ENCODE measurements at regions not wholly inside any gene's neighbourhood (a gene's known extent, or its start where the extent isn't known, plus 50 kb on each side); places are given as distances from the start of the nearest gene placed in this dataset.

DNA sequence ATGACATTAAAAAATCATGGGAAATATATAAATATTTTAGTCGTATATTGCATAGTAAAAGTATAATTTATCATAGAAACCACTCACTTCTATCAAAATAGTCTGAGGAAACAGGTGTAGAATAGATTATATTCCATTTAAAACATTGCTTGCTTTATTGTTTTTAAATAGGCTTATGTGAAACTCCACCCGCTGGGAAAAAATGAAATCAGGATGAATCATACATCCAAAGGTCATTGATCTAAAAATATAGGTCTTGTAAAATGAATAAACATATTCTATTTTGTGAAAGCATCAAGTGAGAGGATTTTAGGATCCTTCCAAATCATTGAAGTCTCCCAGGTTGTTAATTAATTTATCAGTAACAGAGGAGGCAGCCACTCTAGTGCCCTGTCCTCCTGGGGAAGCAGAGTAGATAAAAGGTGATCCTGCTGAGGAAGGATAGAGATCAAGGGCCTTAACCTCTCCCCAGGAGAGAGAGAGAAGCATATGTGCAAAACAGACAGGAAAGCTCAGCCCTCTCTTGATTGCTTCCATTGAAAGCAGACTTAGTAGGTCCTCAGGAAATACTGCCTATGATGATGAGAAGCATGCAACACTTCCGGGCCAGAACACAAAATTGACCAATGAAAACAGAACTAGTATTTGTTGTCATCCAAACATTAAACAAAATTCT is 96.8 kb upstream of the MAP9 start:
- H3K79me2 ChIP-seq (ENCODE audit: control insufficient read depth, insufficient read depth, low read length) = no peaks in the 10 kb centered on the region
- 0% methylated on average over 3 of the region's 3 CpGs for WGBS (ENCODE audit: insufficient coverage, low coverage, missing lambda C conversion rate)
- no peak overlapping the region for H2AFZ ChIP-seq (ENCODE audit: low read depth, low read length)
- no peak for FAIRE-seq
- H3K9ac ChIP-seq (ENCODE audit: insufficient read depth in 1 of 2, low read depth in 2 of 2, low read length in 2 of 2) = no peak overlapping the region
- BruUV-seq (replicated peaks) = no TSS peak
- H3K9me3 ChIP-seq (replicated peaks; ENCODE audit: control insufficient read depth, insufficient read depth, low read depth, low read length) = no peaks in the 10 kb centered on the region
- no peaks in the 10 kb centered on the region for H3K36me3 ChIP-seq (ENCODE audit: control insufficient read depth, insufficient read depth, low read length)
- in situ Hi-C loops (cut with MboI) = no loop called here
- no peak overlapping the region for H3K4me2 ChIP-seq (ENCODE audit: insufficient read depth, low read length)
- DNase-seq (ENCODE audit: extremely low read depth in 1 of 4, low spot score in 3 of 4) = no peak
- H4K20me1 ChIP-seq (replicated peaks; ENCODE audit: control insufficient read depth, insufficient read depth, low read length) = no peaks in the 10 kb centered on the region
- no peak overlapping the region for H3K4me3 ChIP-seq
- no peak overlapping the region for H3K27ac ChIP-seq (ENCODE audit: extremely low read depth, low read depth, low read length)
- no peak for ATAC-seq
- no peaks in the 10 kb centered on the region for H3K4me1 ChIP-seq (replicated peaks in 1 of 2; ENCODE audit: control insufficient read depth in 2 of 2, insufficient read depth in 2 of 2, low read length in 2 of 2)
- intact Hi-C loops (cut with micrococcal nuclease) = no loop called here
- no peaks in the 10 kb centered on the region for H3K9me1 ChIP-seq (ENCODE audit: control insufficient read depth, insufficient read depth, low read length)
- ChIA-PET POLR2A (no interaction called here), CTCF (ENCODE audit: low intra/inter-chr PET ratio) (no interaction called here)
- no peak for TF ChIP-seq HLTF (IDR thresholded peaks at IDR 0.05)
- no peak for TF ChIP-seq ZNF146 (CRISPR knock-in tag; IDR thresholded peaks at IDR 0.05; ENCODE audit: unreplicated experiment)
- TF ChIP-seq SMC3 (conservative IDR thresholded peaks at IDR 0.05; ENCODE audit: insufficient read depth, low read depth, low read length) = no peak
- TF ChIP-seq ZNF134 (CRISPR knock-in tag; conservative IDR thresholded peaks at IDR 0.05) = no peak
- no peak for TF ChIP-seq ZNF584 (CRISPR knock-in tag; IDR thresholded peaks at IDR 0.05; ENCODE audit: low read depth)
- TF ChIP-seq, protein P1, sequence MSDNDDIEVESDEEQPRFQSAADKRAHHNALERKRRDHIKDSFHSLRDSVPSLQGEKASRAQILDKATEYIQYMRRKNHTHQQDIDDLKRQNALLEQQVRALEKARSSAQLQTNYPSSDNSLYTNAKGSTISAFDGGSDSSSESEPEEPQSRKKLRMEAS (CRISPR knock-in tag; IDR thresholded peaks at IDR 0.05) = no peak
- TF ChIP-seq TAF1 (IDR thresholded peaks at IDR 0.05; ENCODE audit: control insufficient read depth, extremely low read depth, insufficient read depth, low read length, severe bottlenecking) = no peak
- TF ChIP-seq, protein P2, sequence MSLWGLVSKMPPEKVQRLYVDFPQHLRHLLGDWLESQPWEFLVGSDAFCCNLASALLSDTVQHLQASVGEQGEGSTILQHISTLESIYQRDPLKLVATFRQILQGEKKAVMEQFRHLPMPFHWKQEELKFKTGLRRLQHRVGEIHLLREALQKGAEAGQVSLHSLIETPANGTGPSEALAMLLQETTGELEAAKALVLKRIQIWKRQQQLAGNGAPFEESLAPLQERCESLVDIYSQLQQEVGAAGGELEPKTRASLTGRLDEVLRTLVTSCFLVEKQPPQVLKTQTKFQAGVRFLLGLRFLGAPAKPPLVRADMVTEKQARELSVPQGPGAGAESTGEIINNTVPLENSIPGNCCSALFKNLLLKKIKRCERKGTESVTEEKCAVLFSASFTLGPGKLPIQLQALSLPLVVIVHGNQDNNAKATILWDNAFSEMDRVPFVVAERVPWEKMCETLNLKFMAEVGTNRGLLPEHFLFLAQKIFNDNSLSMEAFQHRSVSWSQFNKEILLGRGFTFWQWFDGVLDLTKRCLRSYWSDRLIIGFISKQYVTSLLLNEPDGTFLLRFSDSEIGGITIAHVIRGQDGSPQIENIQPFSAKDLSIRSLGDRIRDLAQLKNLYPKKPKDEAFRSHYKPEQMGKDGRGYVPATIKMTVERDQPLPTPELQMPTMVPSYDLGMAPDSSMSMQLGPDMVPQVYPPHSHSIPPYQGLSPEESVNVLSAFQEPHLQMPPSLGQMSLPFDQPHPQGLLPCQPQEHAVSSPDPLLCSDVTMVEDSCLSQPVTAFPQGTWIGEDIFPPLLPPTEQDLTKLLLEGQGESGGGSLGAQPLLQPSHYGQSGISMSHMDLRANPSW (CRISPR knock-in tag; IDR thresholded peaks at IDR 0.05) = no peak
- TF ChIP-seq PHTF2 (CRISPR knock-in tag; IDR thresholded peaks at IDR 0.05) = no peak
- TF ChIP-seq, protein P3, sequence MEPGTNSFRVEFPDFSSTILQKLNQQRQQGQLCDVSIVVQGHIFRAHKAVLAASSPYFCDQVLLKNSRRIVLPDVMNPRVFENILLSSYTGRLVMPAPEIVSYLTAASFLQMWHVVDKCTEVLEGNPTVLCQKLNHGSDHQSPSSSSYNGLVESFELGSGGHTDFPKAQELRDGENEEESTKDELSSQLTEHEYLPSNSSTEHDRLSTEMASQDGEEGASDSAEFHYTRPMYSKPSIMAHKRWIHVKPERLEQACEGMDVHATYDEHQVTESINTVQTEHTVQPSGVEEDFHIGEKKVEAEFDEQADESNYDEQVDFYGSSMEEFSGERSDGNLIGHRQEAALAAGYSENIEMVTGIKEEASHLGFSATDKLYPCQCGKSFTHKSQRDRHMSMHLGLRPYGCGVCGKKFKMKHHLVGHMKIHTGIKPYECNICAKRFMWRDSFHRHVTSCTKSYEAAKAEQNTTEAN (CRISPR knock-in tag; IDR thresholded peaks at IDR 0.05) = no peak
- no peak for TF ChIP-seq NR2F6 (CRISPR knock-in tag; IDR thresholded peaks at IDR 0.05)
- TF ChIP-seq ADNP (tag; IDR thresholded peaks at IDR 0.05) = no peak
- no peak for TF ChIP-seq IFI16 (CRISPR knock-in tag; IDR thresholded peaks at IDR 0.05)
- no peak for TF ChIP-seq RBFOX2 (IDR thresholded peaks at IDR 0.05; ENCODE audit: low read depth, low read length)
- TF ChIP-seq BCOR (IDR thresholded peaks at IDR 0.05) = no peak
- no peaks in the 10 kb centered on the region for H3K27me3 ChIP-seq (ENCODE audit: control insufficient read depth in 2 of 2, insufficient read depth in 2 of 2, low read length in 2 of 2)

All from K562 (cell line).